ENCODE measurements at regions not wholly inside any gene's neighbourhood (a gene's known extent, or its start where the extent isn't known, plus 50 kb on each side); places are given as distances from the start of the nearest gene placed in this dataset.

DNA sequence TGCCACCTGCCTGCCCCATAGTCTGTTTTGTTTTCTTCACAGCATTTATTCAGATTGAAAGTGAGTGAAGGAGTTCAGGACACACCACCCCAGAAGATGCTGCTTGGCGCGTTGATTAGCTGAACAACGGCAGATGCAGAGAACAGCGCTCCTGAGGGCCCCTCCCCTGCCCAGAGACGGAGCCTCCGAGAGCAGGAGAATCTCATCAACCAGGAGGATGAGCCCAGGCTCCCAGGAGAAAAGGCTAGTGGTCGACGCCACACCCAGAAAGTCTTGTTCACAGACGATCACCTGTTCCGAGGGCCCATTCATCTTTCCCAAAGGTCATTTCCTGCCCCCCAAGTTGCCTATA is 180.4 kb upstream of the PPP1R26 start:
- TF ChIP-seq, protein P1, sequence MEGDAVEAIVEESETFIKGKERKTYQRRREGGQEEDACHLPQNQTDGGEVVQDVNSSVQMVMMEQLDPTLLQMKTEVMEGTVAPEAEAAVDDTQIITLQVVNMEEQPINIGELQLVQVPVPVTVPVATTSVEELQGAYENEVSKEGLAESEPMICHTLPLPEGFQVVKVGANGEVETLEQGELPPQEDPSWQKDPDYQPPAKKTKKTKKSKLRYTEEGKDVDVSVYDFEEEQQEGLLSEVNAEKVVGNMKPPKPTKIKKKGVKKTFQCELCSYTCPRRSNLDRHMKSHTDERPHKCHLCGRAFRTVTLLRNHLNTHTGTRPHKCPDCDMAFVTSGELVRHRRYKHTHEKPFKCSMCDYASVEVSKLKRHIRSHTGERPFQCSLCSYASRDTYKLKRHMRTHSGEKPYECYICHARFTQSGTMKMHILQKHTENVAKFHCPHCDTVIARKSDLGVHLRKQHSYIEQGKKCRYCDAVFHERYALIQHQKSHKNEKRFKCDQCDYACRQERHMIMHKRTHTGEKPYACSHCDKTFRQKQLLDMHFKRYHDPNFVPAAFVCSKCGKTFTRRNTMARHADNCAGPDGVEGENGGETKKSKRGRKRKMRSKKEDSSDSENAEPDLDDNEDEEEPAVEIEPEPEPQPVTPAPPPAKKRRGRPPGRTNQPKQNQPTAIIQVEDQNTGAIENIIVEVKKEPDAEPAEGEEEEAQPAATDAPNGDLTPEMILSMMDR (IDR thresholded peaks at IDR 0.05): no peak
- TF ChIP-seq EZH2 (IDR thresholded peaks at IDR 0.05; ENCODE audit: borderline replicate concordance, insufficient read depth, low read depth, low read length, poor library complexity, severe bottlenecking): no peak
